ENCODE measurements at regions not wholly inside any gene's neighbourhood (a gene's known extent, or its start where the extent isn't known, plus 50 kb on each side); places are given as distances from the start of the nearest gene placed in this dataset.
"Not testable (repeated sequence)": the region's sequence is repeated elsewhere in the genome, so short reads cannot be mapped to it uniquely, and the experiment has no call there.

GRCh38 chr11:69213964-69214363 lies 58.2 kb downstream of the SMIM38 start:
- Histone ChIP-seq H3K4me1 (replicated peaks in 1 of 2) (peaks cover 11 to 13% of the 10 kb centered on the region in 2 donors), H3K27ac (no peak overlapping the region), H3K4me3 (no peak overlapping the region)
- in situ Hi-C loops (cut with MboI; ENCODE audit: low pct_unique_long_range_greater_than_20kb in 2 of 9, low sequenced_read_pairs in 9 of 9, unreplicated experiment in 9 of 9): no loop called here
- WGBS, 10 experiments: 0 to 40% methylated on average over 1 of the region's 1 CpG; no CpG with 5 or more reads in 8 of the 10 experiments
- no peak for ATAC-seq (replicated peaks in 6 of 8)

GRCh38 chr11:69215216-69215615 lies 59.5 kb downstream of the SMIM38 start:
- peaks cover 11 to 13% of the 10 kb centered on the region in 2 donors for H3K4me1 ChIP-seq (replicated peaks in 1 of 2)
- 80 to 100% (median 86%) methylated on average over 1 of the region's 1 CpG; no CpG with 5 or more reads in 7 of the 10 experiments for WGBS, 10 experiments
- H3K27ac ChIP-seq: no peak overlapping the region
- in situ Hi-C loops (cut with MboI; ENCODE audit: low pct_unique_long_range_greater_than_20kb in 2 of 9, low sequenced_read_pairs in 9 of 9, unreplicated experiment in 9 of 9): no loop called here
- no peak overlapping the region for H3K4me3 ChIP-seq
- ATAC-seq (replicated peaks in 6 of 8): no peak

GRCh38 chr11:69215784-69216415 lies 60.2 kb downstream of the SMIM38 start:
- H3K4me3 ChIP-seq: no peak overlapping the region
- no peak overlapping the region for H3K27ac ChIP-seq
- peaks cover 11 to 13% of the 10 kb centered on the region in 2 donors for H3K4me1 ChIP-seq (replicated peaks in 1 of 2)
- 0 to 72% (median 8%) methylated on average over 1 to 6 of the region's 6 CpGs; no CpG with 5 or more reads in 3 of the 10 experiments for WGBS, 10 experiments
- in situ Hi-C loops (cut with MboI; ENCODE audit: low pct_unique_long_range_greater_than_20kb in 2 of 9, low sequenced_read_pairs in 9 of 9, unreplicated experiment in 9 of 9): no loop called here
- ATAC-seq (replicated peaks in 6 of 8): peak in 4 of 8 experiments; percentile 27 to 94 (median 63)

- ATAC-seq (replicated peaks in 6 of 8): peak in 2 of 8 experiments; percentile 13 to 14
- in situ Hi-C loops (cut with MboI; ENCODE audit: low pct_unique_long_range_greater_than_20kb in 2 of 9, low sequenced_read_pairs in 9 of 9, unreplicated experiment in 9 of 9): no loop called here
- peaks cover 8 to 10% of the 10 kb centered on the region in 2 donors for H3K4me1 ChIP-seq (replicated peaks in 1 of 2)
- H3K4me3 ChIP-seq: no peak overlapping the region
- no peak overlapping the region for H3K27ac ChIP-seq
- WGBS, 10 experiments: 20 to 92% (median 68%) methylated on average over 1 to 4 of the region's 6 CpGs; no CpG with 5 or more reads in 2 of the 10 experiments
Measured at GRCh38 chr11:69216647-69217051, 60.9 kb downstream of the SMIM38 start.

- 20 to 80% (median 27%) methylated on average over 1 to 3 of the region's 9 CpGs; no CpG with 5 or more reads in 7 of the 10 experiments for WGBS, 10 experiments
- in situ Hi-C loops (cut with MboI; ENCODE audit: low pct_unique_long_range_greater_than_20kb in 2 of 9, low sequenced_read_pairs in 9 of 9, unreplicated experiment in 9 of 9): no loop called here
- Histone ChIP-seq H3K4me1 (replicated peaks in 1 of 2) (peaks cover 0 to 2% of the 10 kb centered on the region in 2 donors), H3K27ac (no peak overlapping the region), H3K4me3 (no peak overlapping the region)
- ATAC-seq (replicated peaks in 6 of 8): peak in 1 of 8 experiments; percentile 27
Measured at GRCh38 chr11:69217276-69218105, 61.8 kb downstream of the SMIM38 start.

GRCh38 chr11:69218271-69218682 lies 62.5 kb downstream of the SMIM38 start:
- 17 to 69% (median 42%) methylated on average over 1 to 6 of the region's 8 CpGs; no CpG with 5 or more reads in 2 of the 10 experiments for WGBS, 10 experiments
- no peak for ATAC-seq (replicated peaks in 6 of 8)
- H3K27ac ChIP-seq: no peak overlapping the region
- no peaks in the 10 kb centered on the region for H3K4me1 ChIP-seq (replicated peaks in 1 of 2)
- in situ Hi-C loops (cut with MboI; ENCODE audit: low pct_unique_long_range_greater_than_20kb in 2 of 9, low sequenced_read_pairs in 9 of 9, unreplicated experiment in 9 of 9): no loop called here
- H3K4me3 ChIP-seq: no peak overlapping the region

- Histone ChIP-seq H3K4me1 (replicated peaks in 1 of 2) (no peaks in the 10 kb centered on the region), H3K27ac (no peak overlapping the region), H3K4me3 (no peak overlapping the region)
- in situ Hi-C loops (cut with MboI; ENCODE audit: low pct_unique_long_range_greater_than_20kb in 2 of 9, low sequenced_read_pairs in 9 of 9, unreplicated experiment in 9 of 9): no loop called here
- WGBS, 10 experiments: 60 to 89% (median 81%) methylated on average over 3 to 8 of the region's 11 CpGs; no CpG with 5 or more reads in 2 of the 10 experiments
- ATAC-seq (replicated peaks in 6 of 8): no peak
Measured at GRCh38 chr11:69218946-69219720, 63.4 kb downstream of the SMIM38 start.

GRCh38 chr11:69219991-69220390 lies 64.3 kb downstream of the SMIM38 start:
- in situ Hi-C loops (cut with MboI; ENCODE audit: low pct_unique_long_range_greater_than_20kb in 2 of 9, low sequenced_read_pairs in 9 of 9, unreplicated experiment in 9 of 9): no loop called here
- ATAC-seq (replicated peaks in 6 of 8): peak in 1 of 8 experiments; percentile 30
- WGBS, 10 experiments: 44 to 82% (median 62%) methylated on average over 4 to 11 of the region's 11 CpGs

GRCh38 chr11:69220561-69221051 lies 64.9 kb downstream of the SMIM38 start:
- Histone ChIP-seq H3K4me1 (replicated peaks in 1 of 2) (no peaks in the 10 kb centered on the region), H3K27ac (no peak overlapping the region), H3K4me3 (no peak overlapping the region)
- in situ Hi-C loops (cut with MboI; ENCODE audit: low pct_unique_long_range_greater_than_20kb in 2 of 9, low sequenced_read_pairs in 9 of 9, unreplicated experiment in 9 of 9): no loop called here
- ATAC-seq (replicated peaks in 6 of 8): peak in 2 of 8 experiments; percentile 9 to 13
- WGBS, 10 experiments: 13 to 93% (median 67%) methylated on average over 1 to 5 of the region's 13 CpGs; no CpG with 5 or more reads in 5 of the 10 experiments

More at GRCh38 chr11:69219991-69220390, 64.3 kb downstream of the SMIM38 start:
- Histone ChIP-seq H3K4me3 (no peak overlapping the region), H3K27ac (no peak overlapping the region), H3K4me1 (replicated peaks in 1 of 2) (no peaks in the 10 kb centered on the region)

GRCh38 chr11:69221086-69221485 lies 65.4 kb downstream of the SMIM38 start:
- in situ Hi-C loops (cut with MboI; ENCODE audit: low pct_unique_long_range_greater_than_20kb in 2 of 9, low sequenced_read_pairs in 9 of 9, unreplicated experiment in 9 of 9): no loop called here
- no peak for ATAC-seq (replicated peaks in 6 of 8)
- no peak overlapping the region for H3K4me3 ChIP-seq
- 46 to 100% (median 94%) methylated on average over 1 to 4 of the region's 4 CpGs; no CpG with 5 or more reads in 3 of the 10 experiments for WGBS, 10 experiments
- no peak overlapping the region for H3K27ac ChIP-seq
- no peaks in the 10 kb centered on the region for H3K4me1 ChIP-seq (replicated peaks in 1 of 2)

GRCh38 chr11:69221636-69222035 lies 65.9 kb downstream of the SMIM38 start:
- WGBS, 10 experiments: 10 to 100% (median 80%) methylated on average over 2 to 6 of the region's 8 CpGs
- H3K4me1 ChIP-seq (replicated peaks in 1 of 2); in situ Hi-C loops (cut with MboI; ENCODE audit: low pct_unique_long_range_greater_than_20kb in 2 of 9, low sequenced_read_pairs in 9 of 9, unreplicated experiment in 9 of 9); ATAC-seq (replicated peaks in 6 of 8); H3K4me3 ChIP-seq; H3K27ac ChIP-seq: not testable (repeated sequence)

GRCh38 chr11:69227271-69227670 lies 66.7 kb upstream of the MYEOV start:
- H3K4me3 ChIP-seq: no peak overlapping the region
- no peak for ATAC-seq (replicated peaks in 6 of 8)
- H3K27ac ChIP-seq: no peak overlapping the region
- in situ Hi-C loops (cut with MboI; ENCODE audit: low pct_unique_long_range_greater_than_20kb in 2 of 9, low sequenced_read_pairs in 9 of 9, unreplicated experiment in 9 of 9): no loop called here
- no peaks in the 10 kb centered on the region for H3K4me1 ChIP-seq (replicated peaks in 1 of 2)
- 86 to 100% (median 93%) methylated on average over 1 of the region's 1 CpG; no CpG with 5 or more reads in 6 of the 10 experiments for WGBS, 10 experiments

All from motor neuron (in vitro differentiated cells).